Putamen (tissue), 1 donor: ENCODE measurements at regions not wholly inside any gene's neighbourhood (a gene's known extent, or its start where the extent isn't known, plus 50 kb on each side); places are given as distances from the start of the nearest gene placed in this dataset.
"Not testable (repeated sequence)": the region's sequence is repeated elsewhere in the genome, so short reads cannot be mapped to it uniquely, and the experiment has no call there.

Experiments used
- DNase-seq: peaks from one replicate; pipeline ENCODE4 v3.0.0-alpha.2; 2016; ENCODE audit warnings: low spot score

- not testable (repeated sequence) for DNase-seq
Observed at GRCh38 chr2:89152501-89152900, 461.0 kb downstream of the RPIA start.

GRCh38 chr2:89153210-89153609 lies 461.7 kb downstream of the RPIA start:
- DNase-seq: not testable (repeated sequence)

GRCh38 chr2:89154247-89154682 lies 462.8 kb downstream of the RPIA start:
- DNase-seq: not testable (repeated sequence)

GRCh38 chr2:89160306-89160705 lies 468.8 kb downstream of the RPIA start:
- DNase-seq: not testable (repeated sequence)

- DNase-seq: not testable (repeated sequence)
Observed at GRCh38 chr2:89161626-89162025, 470.2 kb downstream of the RPIA start.

GRCh38 chr2:89170506-89171173 lies 479.2 kb downstream of the RPIA start:
- DNase-seq: not testable (repeated sequence)

GRCh38 chr2:89171174-89171519 lies 479.7 kb downstream of the RPIA start:
- DNase-seq: not testable (repeated sequence)

- not testable (repeated sequence) for DNase-seq
Observed at GRCh38 chr2:89177004-89177403, 485.5 kb downstream of the RPIA start.

GRCh38 chr2:89182221-89182620 lies 490.7 kb downstream of the RPIA start:
- not testable (repeated sequence) for DNase-seq

GRCh38 chr2:89184746-89185145 lies 493.3 kb downstream of the RPIA start:
- not testable (repeated sequence) for DNase-seq

- not testable (repeated sequence) for DNase-seq
Observed at GRCh38 chr2:89195636-89196251, 504.3 kb downstream of the RPIA start.

- not testable (repeated sequence) for DNase-seq
Observed at GRCh38 chr2:89196719-89197118, 505.2 kb downstream of the RPIA start.

- DNase-seq: not testable (repeated sequence)
Observed at GRCh38 chr2:89198026-89198425, 506.6 kb downstream of the RPIA start.

- not testable (repeated sequence) for DNase-seq
Observed at GRCh38 chr2:89199453-89200246, 508.2 kb downstream of the RPIA start.

- DNase-seq: not testable (repeated sequence)
Observed at GRCh38 chr2:89200247-89200527, 508.7 kb downstream of the RPIA start.

GRCh38 chr2:89202518-89202917 lies 511.0 kb downstream of the RPIA start:
- not testable (repeated sequence) for DNase-seq

GRCh38 chr2:89205153-89205552 lies 513.7 kb downstream of the RPIA start:
- DNase-seq: not testable (repeated sequence)

- not testable (repeated sequence) for DNase-seq
Observed at GRCh38 chr2:89208144-89208932, 516.9 kb downstream of the RPIA start.

GRCh38 chr2:89213151-89213550 lies 521.7 kb downstream of the RPIA start:
- not testable (repeated sequence) for DNase-seq

- DNase-seq: not testable (repeated sequence)
Observed at GRCh38 chr2:89213811-89214210, 522.3 kb downstream of the RPIA start.

- DNase-seq: not testable (repeated sequence)
Observed at GRCh38 chr2:89221474-89221873, 530.0 kb downstream of the RPIA start.
